22Rv1 (cell line): ENCODE measurements at regions not wholly inside any gene's neighbourhood (a gene's known extent, or its start where the extent isn't known, plus 50 kb on each side); places are given as distances from the start of the nearest gene placed in this dataset.

ENCODE experiments used
- CTCF ChIP-seq: fragments of 450-650 bp; IDR thresholded peaks from 2 replicates; pipeline ENCODE4 v1.5.1; 2017; ENCODE audit warnings: mild to moderate bottlenecking
- ZFX ChIP-seq: fragments of 450-650 bp; IDR thresholded peaks from 2 replicates; pipeline ENCODE4 v1.6.1; 2017; ENCODE audit warnings: antibody characterized with exemption, borderline replicate concordance

DNA sequence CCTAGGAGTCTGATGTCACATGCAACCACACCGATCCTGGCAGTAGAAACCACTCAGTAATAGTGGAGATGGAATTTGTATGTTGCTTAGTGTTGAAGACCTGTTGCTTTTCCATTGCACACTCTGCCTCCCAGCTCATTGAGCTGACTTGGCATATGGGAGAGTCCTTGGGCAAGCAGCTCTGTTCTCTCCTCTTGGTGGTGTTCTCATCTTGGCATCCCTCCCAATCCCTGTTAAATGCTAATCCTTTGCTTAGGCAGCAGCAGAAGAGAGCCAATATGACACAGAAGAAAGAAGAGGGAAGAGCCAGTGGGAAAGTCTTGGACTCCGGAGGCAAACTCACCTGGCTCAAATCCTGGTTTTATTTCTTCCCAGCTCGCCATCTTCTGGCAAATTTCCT, 178.0 kb upstream of the CAND1 start:
- 0 out of 2 replicates have a peak, but pooled peaks have one; percentile 8 for TF ChIP-seq CTCF
- TF ChIP-seq ZFX = no peak
